ENCODE measurements at regions not wholly inside any gene's neighbourhood (a gene's known extent, or its start where the extent isn't known, plus 50 kb on each side); places are given as distances from the start of the nearest gene placed in this dataset.

GRCh38 chr11:120035756-120036155 lies 102.2 kb downstream of the TRIM29 start:
- TF ChIP-seq, protein P1, sequence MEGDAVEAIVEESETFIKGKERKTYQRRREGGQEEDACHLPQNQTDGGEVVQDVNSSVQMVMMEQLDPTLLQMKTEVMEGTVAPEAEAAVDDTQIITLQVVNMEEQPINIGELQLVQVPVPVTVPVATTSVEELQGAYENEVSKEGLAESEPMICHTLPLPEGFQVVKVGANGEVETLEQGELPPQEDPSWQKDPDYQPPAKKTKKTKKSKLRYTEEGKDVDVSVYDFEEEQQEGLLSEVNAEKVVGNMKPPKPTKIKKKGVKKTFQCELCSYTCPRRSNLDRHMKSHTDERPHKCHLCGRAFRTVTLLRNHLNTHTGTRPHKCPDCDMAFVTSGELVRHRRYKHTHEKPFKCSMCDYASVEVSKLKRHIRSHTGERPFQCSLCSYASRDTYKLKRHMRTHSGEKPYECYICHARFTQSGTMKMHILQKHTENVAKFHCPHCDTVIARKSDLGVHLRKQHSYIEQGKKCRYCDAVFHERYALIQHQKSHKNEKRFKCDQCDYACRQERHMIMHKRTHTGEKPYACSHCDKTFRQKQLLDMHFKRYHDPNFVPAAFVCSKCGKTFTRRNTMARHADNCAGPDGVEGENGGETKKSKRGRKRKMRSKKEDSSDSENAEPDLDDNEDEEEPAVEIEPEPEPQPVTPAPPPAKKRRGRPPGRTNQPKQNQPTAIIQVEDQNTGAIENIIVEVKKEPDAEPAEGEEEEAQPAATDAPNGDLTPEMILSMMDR (IDR thresholded peaks at IDR 0.05; ENCODE audit: insufficient read depth, low read length, missing control alignments), result no peak
- POLR2A ChIA-PET, result no interaction called here
- no peak for DNase-seq (ENCODE audit: low read depth, low spot score)
- H3K4me3 ChIP-seq (ENCODE audit: low read depth, low read length), result no peak overlapping the region
- CTCF ChIA-PET, result interaction anchor here (1.1 kb wide), 1 partner anchor 27 kb away, joined by 3 read pairs; no protein-coding TSS in a partner anchor

- no peak overlapping the region for H3K4me3 ChIP-seq (ENCODE audit: low read depth, low read length)
- TF ChIP-seq, protein P1 (IDR thresholded peaks at IDR 0.05; ENCODE audit: insufficient read depth, low read length, missing control alignments), result no peak
- DNase-seq (ENCODE audit: low read depth, low spot score), result no peak
- POLR2A ChIA-PET, result no interaction called here
- CTCF ChIA-PET, result interaction anchor here (1.2 kb wide), 1 partner anchor 306 kb away, joined by 3 read pairs; the partner anchor contains the start of gene NECTIN1
Observed at GRCh38 chr11:120034881-120035630, 102.9 kb downstream of the TRIM29 start.

DNA sequence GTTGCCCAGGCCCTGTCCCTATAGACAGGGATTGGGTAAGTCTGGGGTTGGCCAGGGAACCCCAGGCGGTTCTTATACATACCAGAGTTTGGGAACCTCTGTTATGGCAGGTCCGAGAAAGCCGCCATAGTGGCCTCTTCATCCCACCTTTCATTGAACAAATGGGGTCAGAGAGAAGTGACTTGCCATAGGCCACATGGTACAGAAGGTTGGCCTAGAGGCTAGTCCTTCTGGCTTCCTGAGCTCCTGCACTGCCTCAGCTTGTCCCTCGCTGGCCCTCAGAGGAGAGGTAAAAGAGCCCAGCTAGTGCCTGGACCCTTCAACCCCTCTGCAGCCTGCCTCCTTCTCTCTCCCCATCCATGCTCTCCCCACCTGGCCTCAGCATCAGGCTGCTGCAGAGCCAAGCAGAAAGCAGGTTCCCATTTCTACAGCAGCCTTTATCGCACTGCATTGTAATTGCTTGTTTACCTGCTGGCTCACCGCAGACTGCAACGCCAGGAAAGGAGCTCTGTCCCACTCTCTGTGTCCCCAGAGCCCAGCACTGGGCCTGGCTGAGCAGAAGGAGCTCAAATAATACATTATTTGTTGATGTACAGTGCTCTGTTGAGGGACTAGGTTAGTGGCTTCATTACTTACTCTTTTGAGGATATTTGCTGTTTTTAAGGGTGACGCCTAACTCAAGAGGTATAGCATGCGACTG lies 103.6 kb downstream of the TRIM29 start:
- DNase-seq (ENCODE audit: low read depth, low spot score), result no peak
- POLR2A ChIA-PET, result no interaction called here
- TF ChIP-seq, protein P1 (IDR thresholded peaks at IDR 0.05; ENCODE audit: insufficient read depth, low read length, missing control alignments), result no peak
- CTCF ChIA-PET, result interaction anchor here (1.2 kb wide), 1 partner anchor 305 kb away, joined by 3 read pairs; the partner anchor contains the start of gene NECTIN1
- H3K4me3 ChIP-seq (ENCODE audit: low read depth, low read length), result no peak overlapping the region

DNA sequence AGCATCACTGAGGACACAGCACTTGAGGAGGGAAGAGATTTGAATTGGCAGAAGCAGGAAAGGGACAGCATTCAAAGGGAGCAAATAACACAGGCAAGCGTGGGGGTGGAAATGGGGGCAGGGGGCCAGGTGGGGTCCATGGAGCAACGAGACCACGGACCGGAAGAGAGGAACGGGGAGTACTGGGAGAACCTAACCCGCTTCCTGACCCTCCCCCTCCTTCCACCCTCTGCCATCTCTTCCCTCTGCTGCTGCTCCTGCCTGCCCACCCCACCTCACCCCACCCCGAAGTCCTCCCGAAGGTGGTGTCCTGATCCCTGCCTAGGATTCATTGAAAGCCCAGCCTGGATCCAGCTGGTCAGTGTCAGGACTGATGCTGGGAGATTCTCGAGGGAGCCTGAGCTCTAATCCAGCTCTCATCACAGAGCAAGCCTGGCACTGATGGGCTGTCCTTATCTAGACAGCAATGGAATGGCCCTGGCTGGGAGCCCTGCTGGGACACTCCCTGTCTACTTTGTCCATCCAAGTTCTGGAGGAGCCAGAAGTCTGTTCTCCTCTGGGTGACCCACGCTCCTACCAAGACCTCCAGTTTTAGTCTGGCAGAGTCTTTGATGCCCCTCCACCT lies 105.0 kb downstream of the TRIM29 start:
- ChIA-PET CTCF (interaction anchor here (0.6 kb wide), 1 partner anchor 14 kb away, joined by 3 read pairs; no protein-coding TSS in a partner anchor), POLR2A (no interaction called here)
- DNase-seq (ENCODE audit: low read depth, low spot score), result no peak
- TF ChIP-seq, protein P1 (IDR thresholded peaks at IDR 0.05; ENCODE audit: insufficient read depth, low read length, missing control alignments), result no peak
- no peak overlapping the region for H3K4me3 ChIP-seq (ENCODE audit: low read depth, low read length)

DNA sequence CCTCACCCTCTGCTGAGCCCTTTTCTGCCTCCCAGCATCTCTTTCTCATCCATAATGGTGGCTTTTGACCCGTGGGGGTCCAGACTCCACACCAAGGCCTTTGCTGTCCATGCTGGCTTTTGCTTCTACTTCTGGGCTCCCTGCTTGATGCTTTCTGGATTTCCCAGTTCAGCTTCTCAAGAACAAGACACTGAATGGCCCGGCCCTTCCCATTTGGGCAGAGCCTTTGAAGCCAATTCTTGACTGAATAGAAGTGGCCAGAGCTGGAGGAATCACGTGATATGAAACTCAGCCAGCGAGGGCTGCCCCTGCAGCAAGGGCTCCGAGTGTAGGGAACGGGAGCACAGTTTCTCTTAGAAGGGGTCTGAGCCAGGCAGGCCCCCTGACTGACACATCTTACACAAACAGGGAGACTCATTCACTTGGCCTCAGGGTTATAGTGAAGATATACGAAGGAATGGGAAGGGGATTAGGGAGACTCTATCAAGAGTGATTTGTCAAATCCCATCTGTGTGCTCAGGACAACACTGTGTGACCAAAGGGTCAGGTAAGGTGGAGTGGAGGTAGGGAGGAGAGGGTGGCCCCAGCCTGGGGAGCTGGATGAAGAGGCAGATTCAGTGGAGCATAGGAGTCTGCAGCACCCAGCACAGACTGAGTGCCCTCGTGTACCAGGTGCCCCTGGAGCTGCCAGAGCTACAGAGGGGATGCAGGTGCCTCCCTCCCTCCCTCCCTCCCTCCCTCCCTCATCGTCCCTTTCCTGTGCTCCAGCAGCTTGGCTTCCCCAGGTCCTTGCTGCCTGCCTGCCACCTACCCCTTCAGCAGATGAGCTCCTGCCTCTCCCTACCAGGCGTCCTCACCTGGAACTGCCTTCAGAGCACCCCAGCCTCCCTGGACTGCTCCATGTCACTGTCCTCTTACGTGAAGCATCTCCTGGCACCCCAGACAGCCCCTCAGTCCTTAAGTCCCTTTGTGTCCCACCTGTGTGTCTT lies 106.0 kb downstream of the TRIM29 start:
- TF ChIP-seq, protein P1 (IDR thresholded peaks at IDR 0.05; ENCODE audit: insufficient read depth, low read length, missing control alignments), result no peak
- DNase-seq (ENCODE audit: low read depth, low spot score), result no peak
- ChIA-PET POLR2A (no interaction called here), CTCF (no interaction called here)
- no peak overlapping the region for H3K4me3 ChIP-seq (ENCODE audit: low read depth, low read length)
